AG09319 (cell line): ENCODE measurements at regions not wholly inside any gene's neighbourhood (a gene's known extent, or its start where the extent isn't known, plus 50 kb on each side); places are given as distances from the start of the nearest gene placed in this dataset.

Experiments
- DNase-seq: peaks from one replicate; pipeline ENCODE4 v3.0.0-alpha.2; 2010; ENCODE audit warnings: low read depth; ENCODE audit errors: extremely low read depth
- CTCF ChIP-seq: IDR thresholded peaks from 2 replicates; pipeline ENCODE4 v1.5.1; 2011; ENCODE audit warnings: low read depth, mild to moderate bottlenecking, inconsistent platforms, low read length, moderate library complexity

- TF ChIP-seq CTCF = no peak
Measured at GRCh38 chr12:115472852-115473251, 788.9 kb upstream of the TBX3 start.

GRCh38 chr12:115470977-115471376, 787.0 kb upstream of the TBX3 start:
- no peak for DNase-seq
- no peak for TF ChIP-seq CTCF

More at GRCh38 chr12:115472852-115473251, 788.9 kb upstream of the TBX3 start:
- no peak for DNase-seq

- no peak for TF ChIP-seq CTCF
- DNase-seq = no peak
Measured at GRCh38 chr12:115470526-115470925, 786.6 kb upstream of the TBX3 start.

GRCh38 chr12:115468087-115468510, 784.1 kb upstream of the TBX3 start:
- no peak for DNase-seq
- TF ChIP-seq CTCF = no peak

GRCh38 chr12:115467531-115467930, 783.6 kb upstream of the TBX3 start:
- TF ChIP-seq CTCF = no peak
- no peak for DNase-seq

DNA sequence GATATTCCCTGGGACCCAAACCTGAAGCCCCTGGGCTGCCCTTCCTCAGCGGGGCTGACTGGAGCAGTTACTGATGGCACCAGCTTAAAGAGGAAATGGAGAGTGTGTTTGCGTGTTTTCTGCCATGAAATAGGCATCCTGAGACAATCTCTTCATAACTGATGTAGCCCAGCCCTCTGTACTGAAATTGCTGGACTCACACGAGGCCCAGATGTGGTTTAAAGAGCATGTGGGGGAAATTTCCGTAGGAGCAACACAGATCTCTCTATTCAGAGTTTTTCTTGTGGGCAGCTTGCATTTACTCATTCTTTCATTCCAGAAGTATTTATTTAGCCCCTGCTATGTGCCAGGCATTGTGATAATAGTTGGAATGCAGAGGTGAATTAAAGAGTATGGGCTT, 782.1 kb upstream of the TBX3 start:
- no peak for TF ChIP-seq CTCF
- DNase-seq = no peak

DNA sequence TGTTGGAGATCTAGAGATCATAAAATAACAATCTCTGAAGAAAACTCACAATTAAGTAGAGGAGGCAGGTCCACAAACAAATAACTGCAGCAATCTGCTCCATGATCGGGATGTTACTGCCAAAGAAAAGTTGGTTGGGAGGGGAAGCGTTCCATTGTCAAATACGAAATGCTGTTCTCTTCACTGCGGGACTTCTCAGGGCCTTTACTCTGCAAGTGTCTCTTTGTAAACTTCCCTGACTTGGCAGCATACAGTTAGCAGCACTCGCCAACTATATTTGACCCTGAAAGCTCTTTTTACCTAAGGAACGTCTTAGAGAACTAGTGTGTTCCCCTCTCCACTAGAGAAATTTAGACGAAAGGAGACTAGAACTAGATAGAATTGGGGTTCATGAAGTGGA, 780.7 kb upstream of the TBX3 start:
- no peak for DNase-seq
- TF ChIP-seq CTCF = no peak
